DMS153 (cell line): ENCODE measurements at regions not wholly inside any gene's neighbourhood (a gene's known extent, or its start where the extent isn't known, plus 50 kb on each side); places are given as distances from the start of the nearest gene placed in this dataset.

Experiments
- DNase-seq: peaks from one replicate; lab custom pipeline; 2025; lab: John Stamatoyannopoulos, UW

DNA sequence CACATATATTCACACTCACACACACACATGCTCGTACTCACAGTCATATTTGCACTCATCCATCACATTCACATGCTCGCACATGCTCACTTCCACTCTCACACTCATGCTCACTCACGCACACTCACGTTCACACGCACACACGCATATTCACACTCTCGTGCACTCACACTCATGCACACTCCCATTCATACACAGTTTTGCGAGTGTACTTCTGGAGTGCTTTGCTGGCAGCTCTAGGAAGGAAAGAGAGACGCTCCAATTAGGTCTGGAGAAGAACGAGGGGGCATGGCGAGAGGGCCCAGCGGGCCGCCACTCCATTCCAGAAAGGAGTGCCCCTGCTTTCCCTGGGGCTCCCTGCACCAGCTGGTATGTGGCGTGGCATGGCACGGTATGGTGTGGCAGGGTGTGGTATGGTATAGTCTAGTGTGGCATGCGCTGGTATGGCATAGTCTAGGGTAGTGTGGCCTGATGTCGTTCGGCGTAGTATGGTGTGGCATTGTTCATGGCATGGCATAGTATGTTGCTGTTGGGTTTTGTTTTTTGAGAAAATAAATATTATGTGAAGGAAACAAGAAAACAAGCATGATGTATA, 216.8 kb upstream of the CDYL start:
- no peak for DNase-seq

DNA sequence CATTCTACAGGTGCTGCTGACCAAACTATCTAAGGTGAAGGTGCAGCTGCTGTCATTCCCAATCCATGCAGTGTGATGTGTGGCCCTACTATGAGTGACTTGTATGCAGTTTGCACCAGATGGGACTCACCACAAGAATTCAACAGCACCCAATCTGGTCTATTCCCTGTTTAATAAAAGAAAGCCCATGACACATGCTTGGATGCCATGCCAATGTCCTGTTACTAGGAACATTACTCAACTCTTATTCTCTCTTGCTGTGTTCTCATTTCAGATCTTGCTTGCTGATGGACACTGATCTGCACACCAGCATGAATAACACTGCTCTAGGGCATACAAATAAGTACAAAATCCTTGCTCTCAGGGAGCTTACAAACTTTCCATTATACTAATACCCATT, 221.6 kb upstream of the CDYL start:
- no peak for DNase-seq

DNA sequence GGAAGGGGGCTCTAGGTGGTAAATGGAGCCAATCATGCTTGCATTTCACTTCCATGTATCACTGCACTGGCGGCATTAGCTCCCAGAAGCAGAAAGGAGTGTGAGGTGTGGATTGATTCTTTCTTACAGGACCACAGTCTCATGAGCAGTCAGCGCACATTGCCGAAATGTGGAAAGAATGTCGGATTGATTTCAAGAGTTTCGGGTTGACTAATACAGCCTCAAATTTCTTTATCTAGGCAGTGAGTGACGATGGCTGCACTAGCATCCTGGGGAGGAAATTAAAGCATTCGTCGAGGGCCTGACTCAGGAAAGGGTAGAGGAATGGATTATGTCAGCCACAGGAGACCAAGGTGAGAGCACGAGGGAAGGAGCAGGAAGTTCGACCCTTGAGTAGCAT, 222.8 kb upstream of the CDYL start:
- DNase-seq: no peak

DNA sequence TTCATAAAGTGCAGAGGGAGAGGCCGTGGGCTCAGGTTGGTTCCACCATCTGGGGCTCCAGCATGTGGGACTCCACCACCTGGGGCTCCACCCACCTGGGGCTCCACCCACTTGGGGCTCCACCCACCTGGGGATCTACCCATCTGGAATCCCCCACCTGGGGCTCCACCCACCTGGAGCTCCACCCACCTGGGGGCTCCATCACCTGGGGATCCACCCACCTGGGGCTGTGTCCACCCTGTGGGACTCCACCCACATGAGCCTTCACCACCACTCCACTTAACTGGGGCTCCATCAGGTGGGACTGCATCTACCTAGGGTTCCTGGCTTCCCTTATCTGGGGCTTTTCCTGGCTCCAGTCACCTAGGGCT, 226.0 kb upstream of the CDYL start:
- no peak for DNase-seq

DNA sequence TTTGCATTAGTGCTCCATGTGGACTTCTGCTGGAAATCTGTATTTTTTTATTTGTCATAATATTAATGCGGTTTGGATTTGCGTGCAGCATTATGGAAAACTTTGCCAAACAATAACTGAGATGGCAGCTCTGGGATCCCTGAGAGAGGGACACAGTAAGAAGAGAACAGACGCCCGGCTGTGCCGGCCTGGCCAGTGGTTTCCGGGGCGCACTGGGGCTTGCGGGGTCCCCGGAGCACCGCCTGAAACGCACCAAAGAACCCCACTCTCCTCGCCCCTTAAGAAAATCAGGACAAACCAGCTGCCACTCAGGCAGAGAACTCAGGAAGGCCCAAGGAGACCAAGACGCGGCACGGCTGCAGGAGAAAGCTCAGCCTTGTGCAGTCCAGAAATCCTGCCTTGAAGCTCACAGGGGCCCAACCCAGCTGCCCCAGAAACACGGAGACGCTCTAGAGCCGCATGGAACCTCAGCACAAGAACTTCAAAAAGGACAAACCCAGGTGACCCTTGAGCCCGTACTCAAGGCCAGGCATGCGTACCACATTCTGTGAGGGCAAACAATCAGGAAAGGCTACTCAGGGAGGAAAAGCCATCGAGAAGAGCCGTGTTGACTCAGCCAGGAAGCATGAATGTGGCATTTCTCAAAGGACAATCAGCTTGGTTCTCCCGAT, 226.5 kb upstream of the CDYL start:
- no peak for DNase-seq

DNA sequence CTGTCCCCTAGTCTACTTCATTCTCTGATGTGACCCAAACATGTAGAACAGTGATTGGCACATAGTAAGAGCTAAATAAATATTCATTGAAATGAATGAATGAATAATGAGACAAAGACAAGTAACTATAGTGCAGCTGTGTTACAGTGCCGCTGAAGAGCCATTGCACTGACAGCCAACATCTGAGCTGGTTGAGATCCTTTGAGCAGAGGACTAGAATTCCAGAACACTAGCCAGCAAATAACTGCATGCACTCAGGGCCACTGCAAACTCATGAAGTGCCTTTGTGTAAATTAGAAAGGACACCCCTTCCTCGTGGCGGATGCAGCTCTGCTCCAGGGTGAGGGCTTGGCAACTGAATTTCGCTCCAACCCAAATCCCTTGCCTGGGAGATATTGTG, 230.3 kb upstream of the CDYL start:
- DNase-seq: no peak

DNA sequence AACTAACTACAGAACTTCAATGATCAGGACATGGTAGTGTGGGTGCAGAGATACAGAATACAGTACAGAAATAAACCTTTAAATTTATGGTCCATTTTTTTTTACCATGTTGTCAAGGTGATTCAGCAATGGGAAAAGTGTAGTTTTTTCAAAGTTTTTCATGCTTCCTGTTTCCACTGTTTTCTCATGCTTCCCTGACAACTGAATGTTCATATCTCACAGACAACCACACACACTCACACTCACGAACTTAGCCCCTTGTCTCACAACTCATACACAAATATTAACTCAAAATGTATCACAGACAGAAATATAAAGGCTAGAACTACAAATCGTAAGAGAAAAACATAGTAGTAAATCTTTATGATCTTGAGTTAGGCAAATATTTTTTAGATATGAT, 232.6 kb upstream of the CDYL start:
- DNase-seq: no peak

DNA sequence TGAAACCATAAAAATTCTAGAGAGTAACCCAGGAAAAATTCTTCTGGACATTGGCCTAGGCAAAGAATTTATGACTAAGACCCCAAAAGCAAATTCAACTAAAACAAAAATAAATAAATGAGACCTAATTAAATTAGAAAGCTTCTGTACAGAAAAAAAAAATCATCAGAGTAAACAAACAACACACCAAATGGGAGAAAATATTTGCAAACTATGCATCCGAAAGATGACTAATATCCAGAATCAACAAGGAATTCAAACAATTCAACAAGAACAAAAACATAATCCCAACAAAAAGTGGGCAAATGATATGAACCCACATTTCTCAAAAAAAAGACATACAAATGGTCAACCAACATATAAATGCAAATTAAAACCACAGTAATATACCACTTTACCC, 242.6 kb upstream of the CDYL start:
- no peak for DNase-seq

DNA sequence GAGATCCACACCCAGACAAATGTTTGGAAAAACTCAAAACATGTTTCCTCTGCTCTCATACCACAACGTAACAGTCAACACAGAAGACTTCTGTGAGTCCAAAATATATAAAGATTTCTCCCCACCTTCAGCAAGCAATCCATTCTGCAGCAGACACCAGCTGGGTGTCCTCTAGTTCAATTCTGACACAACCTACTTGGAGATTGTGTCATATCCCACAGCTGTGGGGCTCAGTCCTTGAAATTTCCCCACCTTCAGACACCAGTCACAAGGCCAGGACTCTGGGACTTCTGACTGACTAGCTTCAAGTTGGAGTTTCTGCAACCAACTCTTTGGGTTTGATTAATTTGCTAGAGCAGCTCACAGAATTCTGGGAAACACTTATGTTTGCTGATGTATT, 244.8 kb upstream of the CDYL start:
- DNase-seq: no peak

DNA sequence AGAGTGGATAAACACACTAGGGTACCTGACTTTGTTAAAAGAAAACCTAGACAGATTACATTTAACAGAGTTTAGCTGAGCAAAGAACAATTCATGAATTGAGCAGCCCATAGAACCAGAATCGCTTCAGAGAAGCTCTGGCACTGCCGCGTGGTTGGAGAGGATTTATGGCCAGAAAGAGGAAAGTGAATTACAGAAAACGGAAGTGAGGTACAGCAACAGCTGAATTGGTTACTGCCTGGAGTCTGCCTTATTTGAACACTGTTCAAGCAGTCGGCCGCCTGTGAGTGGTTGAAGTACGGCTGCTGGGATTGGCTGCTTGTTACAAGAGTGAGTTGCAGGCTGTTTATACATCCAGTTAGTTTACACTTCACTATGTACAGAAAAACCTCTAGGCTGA, 253.8 kb upstream of the CDYL start:
- DNase-seq: no peak

DNA sequence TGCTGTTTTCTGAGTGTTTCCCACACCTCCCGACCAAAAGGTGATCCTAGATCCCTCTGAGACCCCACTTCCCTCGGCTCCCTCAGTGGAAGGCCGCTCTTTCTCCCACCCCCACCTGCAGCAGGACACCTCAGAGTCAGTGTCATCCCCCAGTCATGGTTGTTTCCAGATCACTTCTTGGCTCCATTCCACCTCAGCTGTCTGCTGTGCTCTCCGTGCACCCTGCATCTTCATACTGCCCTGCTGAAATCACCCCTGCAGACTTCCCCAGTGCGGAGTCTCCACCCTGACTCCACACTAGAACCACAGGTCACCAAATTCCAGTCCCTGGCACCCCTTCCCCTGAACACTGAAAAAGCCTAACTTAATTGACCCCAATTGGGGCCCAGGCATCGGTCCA, 255.1 kb upstream of the CDYL start:
- no peak for DNase-seq

DNA sequence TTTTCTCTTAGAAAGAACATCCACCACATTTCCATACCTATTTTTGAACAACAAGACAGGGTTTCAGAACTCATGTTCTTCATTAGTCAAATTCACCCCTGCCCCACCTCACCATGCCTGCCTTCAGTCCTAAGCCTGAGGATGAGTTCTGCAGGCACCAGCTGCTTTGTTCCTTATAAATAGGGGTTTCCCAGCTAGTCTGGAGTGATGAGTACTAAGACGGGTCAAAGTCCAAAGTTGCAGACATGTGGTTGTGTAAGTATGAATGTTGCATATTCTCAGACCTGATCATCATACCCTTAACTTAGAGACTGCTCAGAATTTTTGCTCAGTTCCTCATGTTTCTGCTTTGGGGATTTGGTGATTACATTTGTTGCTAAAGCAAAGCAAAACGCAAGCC, 257.7 kb upstream of the CDYL start:
- DNase-seq: no peak

DNA sequence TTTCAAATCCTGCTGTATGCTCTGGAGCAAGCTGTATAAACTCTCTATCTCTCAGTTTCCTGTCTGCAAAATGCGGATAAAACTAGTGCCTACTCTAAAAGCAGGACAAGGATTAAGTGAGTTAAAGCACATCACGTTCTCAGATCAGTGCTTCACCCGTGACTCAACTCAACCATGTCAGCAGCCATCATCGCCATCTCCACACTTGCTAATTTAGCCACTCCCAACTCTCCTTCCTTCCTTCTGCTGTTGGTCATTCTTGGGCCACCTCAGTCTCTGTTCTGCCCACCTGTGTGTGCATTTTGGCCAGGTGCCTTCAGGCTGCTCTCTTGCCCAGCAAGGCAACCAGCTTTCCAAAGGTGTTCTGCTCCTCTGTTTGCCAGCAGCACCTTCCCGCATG, 260.0 kb upstream of the CDYL start:
- DNase-seq: no peak

DNA sequence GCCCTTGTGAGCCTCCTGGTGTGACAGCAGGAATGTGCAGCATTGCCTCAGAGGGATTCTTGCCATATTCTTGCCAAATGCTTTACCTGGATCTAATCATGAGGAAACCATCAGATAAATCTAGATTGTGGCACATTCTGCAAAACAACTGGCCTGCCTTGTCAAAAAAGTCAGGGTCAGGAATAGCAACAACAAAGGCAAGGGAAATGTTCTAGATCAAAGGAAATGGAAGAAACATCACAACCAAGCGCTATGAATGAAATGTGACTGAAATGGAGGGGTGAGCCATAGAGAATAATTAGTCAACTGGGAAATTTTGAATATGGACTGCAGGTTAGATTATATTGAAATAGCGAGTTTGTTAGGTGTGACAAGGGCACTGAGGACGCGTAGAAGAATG, 262.6 kb upstream of the CDYL start:
- no peak for DNase-seq

DNA sequence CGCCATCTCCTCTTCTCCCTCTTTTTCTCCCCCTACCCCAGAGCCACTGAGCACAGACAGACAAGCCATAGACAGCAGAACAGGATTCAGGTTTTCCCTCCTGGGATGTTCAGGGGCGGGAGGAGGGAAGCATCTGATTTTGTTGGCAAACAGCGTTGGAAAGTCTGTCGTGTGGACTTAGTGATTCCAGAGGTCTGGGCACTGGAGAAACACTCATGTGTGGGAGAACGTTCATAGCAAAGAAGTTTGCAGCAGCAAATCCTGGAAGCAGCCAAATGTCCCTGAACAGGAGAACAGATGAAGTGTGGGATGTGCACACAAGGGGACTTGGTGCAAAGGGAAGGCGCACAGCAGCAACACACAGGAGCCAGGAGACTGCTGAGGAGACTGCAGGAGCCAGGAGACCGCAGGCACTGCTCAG, 264.1 kb upstream of the CDYL start:
- DNase-seq: no peak

DNA sequence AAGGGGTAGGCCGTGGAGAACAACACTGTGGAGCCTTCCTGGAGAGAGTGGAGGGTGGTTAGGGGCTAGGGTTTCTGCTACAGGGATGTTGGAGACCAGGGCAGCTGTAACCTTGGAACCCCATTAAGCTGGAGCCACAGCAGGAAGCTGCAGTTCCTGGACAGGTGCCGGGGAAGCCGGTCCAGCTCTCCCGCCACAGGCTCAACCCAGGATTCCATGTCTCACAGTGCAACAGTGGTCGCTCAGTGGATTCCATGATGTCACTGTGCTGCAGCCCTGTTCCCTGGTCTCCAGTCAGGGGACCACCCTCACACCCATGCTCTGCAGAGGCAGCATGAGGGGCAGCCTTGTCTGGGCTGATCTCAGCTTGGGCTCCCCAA, 264.6 kb upstream of the CDYL start:
- DNase-seq: no peak

DNA sequence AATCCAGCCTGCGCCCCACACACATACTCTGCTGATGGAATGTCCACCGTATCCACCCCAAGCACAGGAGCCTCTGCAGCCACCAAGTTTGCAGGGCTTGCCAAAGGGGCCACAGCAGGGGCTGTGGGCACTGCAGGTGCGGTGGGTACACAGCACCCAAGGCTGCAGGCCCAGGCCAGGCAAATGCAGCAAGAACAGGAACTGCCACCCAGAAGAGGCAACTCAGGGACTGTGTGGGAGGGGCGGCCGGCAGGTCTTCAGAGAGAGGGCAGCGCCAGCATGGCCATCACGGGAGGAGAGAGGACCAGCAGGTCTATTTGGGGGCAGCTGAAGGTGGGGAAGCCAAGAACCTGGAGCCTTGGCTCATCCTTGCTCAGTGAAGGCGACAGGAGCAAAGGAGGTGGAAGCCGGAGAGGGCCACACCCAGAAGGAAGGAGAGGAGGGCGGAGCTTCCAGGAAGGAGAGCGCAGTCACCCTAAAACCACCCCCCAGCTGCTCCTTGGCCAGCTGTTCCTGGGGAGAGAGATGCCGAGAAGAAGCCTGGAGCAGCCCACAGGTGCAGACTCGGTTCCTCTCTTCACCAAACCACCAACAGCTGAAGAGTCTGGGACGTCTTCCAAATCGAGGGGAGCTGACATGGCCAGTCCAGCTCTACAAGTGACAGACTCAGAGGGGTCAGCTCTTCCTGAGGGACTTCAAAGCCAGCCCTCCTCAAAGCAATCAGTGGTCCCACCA, 265.1 kb upstream of the CDYL start:
- DNase-seq: no peak

DNA sequence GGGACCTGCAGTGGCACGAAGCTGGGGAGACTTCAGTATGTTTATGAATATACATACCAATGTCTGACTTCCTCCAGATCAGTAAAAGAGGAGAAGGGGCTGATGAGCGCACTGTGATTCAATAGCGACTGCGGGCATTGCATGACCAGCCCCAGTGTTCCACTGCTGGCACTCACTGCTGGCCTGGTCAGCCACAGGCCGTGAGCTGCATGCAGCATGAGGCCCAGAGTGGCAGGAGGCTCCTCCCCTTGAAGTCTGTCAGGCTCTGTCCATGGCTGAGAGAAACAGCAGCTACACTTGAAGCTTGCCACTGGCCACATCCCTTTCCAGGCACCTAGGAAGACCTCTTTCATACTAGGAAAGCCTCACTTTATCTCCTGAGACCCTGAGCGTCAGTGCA, 265.9 kb upstream of the CDYL start:
- DNase-seq: no peak

DNA sequence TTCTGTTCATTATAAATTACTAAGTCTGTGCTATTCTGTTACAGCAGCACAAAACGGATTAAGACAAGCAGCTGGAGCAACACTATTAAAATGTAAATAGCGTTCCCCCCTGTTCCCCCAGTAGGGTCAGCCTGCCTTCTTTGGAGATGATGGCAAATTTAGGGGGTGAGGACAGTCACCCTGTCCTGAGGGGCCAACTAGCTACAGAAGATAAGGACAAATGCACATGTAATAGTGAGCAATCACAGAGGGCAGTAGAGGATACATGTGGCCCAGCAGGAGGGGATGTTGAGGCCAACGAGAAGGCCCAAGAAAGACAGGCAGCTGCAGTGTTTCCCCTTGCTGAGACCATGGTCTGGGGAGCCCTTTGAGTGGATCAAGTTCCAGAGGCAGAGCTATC, 266.7 kb upstream of the CDYL start:
- DNase-seq: no peak

DNA sequence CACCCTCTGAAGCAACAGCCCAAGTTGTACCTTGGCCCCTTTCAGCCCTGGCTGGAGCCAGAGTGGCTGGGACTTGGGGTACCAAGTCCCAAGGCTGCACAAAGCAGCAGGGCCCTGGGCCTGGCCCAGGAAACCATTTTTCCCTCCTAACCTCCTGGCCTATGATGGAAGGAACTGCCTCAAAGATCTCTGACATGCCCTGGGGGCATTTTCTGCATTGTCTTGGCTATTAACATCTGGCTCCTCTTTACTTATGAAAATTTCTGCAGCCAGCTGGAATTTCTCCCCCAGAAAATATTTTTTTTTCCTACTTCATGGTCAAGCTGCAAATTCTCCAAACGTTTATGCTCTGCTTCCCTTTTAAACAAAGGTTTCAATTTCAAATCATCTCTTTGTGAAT, 269.4 kb upstream of the CDYL start:
- no peak for DNase-seq

DNA sequence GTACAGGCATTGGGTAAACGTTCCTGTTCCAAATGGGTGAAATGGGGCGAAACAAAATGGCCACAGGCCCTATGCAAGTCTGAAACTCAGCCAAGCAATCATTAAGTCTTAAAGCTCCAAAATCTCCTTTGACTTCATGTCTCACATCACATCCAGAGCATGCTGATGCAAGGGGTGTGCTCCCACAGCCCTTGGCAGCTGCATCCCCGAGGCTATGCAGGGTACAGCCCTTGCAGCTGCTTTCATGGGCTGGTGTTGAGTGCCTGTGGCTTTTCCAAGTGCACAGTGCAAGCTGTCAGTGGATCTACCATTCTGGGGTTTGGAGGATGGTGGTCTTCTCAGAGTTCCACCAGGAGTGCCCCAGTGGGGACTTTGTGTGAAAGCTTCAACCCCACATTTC, 270.0 kb upstream of the CDYL start:
- DNase-seq: no peak

DNA sequence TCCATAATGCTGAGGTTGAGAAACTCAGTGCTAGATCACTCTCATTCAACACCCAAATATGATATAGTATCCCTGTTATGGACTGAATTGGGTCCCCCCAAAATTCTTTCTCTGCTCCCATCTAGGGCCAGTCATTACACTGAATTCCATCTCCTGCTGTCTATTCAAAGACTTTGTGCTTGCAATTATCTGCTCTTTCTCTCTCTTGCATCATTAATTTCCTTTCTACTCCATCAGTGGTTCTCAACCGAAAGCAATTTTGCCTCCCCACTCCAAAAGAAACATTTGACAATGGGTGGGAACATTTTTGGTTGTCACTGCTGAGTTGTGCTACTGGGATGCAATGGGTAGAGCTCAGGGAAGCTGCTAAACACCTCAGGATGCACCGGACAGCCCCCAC, 271.5 kb upstream of the CDYL start:
- DNase-seq: no peak

DNA sequence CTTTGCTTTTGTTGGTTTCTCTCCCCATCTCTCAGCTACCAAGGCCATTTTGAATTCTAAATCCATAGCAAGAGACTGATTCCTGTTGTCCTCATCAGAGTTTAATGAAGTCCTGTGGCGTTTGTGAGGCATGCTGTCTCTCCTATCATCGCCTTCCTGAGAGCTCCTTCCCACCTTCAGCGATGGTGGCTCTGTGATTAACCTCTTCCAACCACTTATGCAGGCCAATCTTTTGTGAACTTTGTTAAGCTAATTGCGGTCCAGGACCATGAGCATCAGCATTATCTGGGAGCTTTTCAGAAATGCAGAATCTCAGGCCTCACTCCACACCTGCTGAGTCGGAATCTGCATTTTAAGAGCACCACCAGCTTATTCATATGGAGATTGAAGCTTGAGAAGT, 272.5 kb upstream of the CDYL start:
- no peak for DNase-seq

DNA sequence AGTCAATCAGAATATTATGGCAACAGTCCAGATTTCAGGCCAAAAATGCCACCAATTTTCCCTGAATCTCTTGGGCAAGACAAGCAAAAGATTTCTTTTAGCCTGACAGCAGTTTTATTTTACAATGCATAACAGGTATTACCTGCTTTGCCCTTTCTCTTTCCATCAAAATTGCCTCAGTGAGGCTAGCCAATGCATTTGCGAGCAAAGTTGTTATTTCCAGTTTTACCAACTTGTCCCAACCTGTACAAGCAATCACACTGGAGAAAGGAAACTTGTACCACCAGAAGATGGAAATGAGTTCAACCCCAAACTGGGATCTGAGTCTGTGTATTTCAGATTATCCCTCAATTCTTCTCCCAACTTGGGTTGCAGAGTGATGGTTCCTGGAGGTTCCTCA, 279.9 kb upstream of the CDYL start:
- DNase-seq: no peak
